Upper lobe of left lung (tissue), 6 donors: ENCODE measurements at regions not wholly inside any gene's neighbourhood (a gene's known extent, or its start where the extent isn't known, plus 50 kb on each side); places are given as distances from the start of the nearest gene placed in this dataset.

ENCODE experiments used
- ATAC-seq, 2 donors: fragments of 200-7000 bp; cut with Tn5 transposase; one replicate each; pipeline ENCODE4 v1.9.1; 2022; ENCODE audit warnings: mild to moderate bottlenecking in 2 of 2, moderate library complexity in 2 of 2; ENCODE audit not compliant: low FRiP score in 2 of 2
- DNase-seq, 2 donors: peaks; one replicate each; pipeline ENCODE4 v3.0.0-alpha.2; 2019 to 2020
- H3K27ac ChIP-seq, 4 donors: fragments of 200-600 bp; sonication (generic); one replicate each; pipeline ENCODE4 v1.5.1; 2016 to 2019
- H3K27me3 ChIP-seq, 4 donors: fragments of 200-600 bp; sonication (generic); one replicate each; pipeline ENCODE4 v1.5.1; 2017 to 2019
- H3K36me3 ChIP-seq, 4 donors: fragments of 200-600 bp; sonication (generic); one replicate each; pipeline ENCODE4 v1.5.1; 2016 to 2019
- H3K4me1 ChIP-seq, 4 donors: fragments of 200-600 bp; sonication (generic); one replicate each; pipeline ENCODE4 v1.5.1; 2018 to 2019
- H3K4me3 ChIP-seq, 4 donors: fragments of 200-600 bp; sonication (generic); one replicate each; pipeline ENCODE4 v1.5.1; 2017 to 2019; ENCODE audit warnings: mild to moderate bottlenecking in 2 of 4, moderate library complexity in 1 of 4
- H3K9me3 ChIP-seq, 4 donors: fragments of 200-600 bp; sonication (generic); one replicate each; pipeline ENCODE4 v1.5.1; 2018 to 2019
- CTCF ChIP-seq, 6 experiments: fragments of 450-650 bp in 4 of 6; fragments of 200-600 bp in 2 of 6; sonication (generic) in 2 of 6; IDR thresholded peaks; one replicate each; pipeline ENCODE4 v1.5.1; 2016 to 2019; ENCODE audit warnings: antibody characterized with exemption in 6 of 6
- EP300 ChIP-seq, 4 donors: sonication (generic); formaldehyde crosslinking; IDR thresholded peaks; one replicate each; pipeline ENCODE4 v1.5.1; 2017; ENCODE audit warnings: antibody characterized with exemption in 4 of 4, control low read depth in 2 of 4
- POLR2A ChIP-seq, 4 donors: fragments of 450-650 bp; IDR thresholded peaks; one replicate each; pipeline ENCODE4 v1.5.1; 2016 to 2017; ENCODE audit warnings: antibody characterized with exemption in 4 of 4, mild to moderate bottlenecking in 2 of 4
- POLR2AphosphoS5 ChIP-seq, 2 donors: sonication (generic); formaldehyde crosslinking; IDR thresholded peaks; one replicate each; pipeline ENCODE4 v1.5.1; 2017; ENCODE audit warnings: antibody characterized with exemption in 2 of 2
- WGBS, 2 donors: methylation state at CpG; one replicate each; pipeline ENCODE4 v1.1.5; 2017 to 2018; 5-methylcytosine and 5-hydroxymethylcytosine counted together
- donor health status: DM: no; HTN: no; CAD: no; lungs with moderate emphysema.
- donor health status: DM: no; HTN: yes; CAD: no; lungs with severe emphysema.

- ATAC-seq: no peak
- no peak overlapping the region for H3K27ac ChIP-seq
- no peaks in the 10 kb centered on the region for H3K36me3 ChIP-seq
- no peaks in the 10 kb centered on the region for H3K27me3 ChIP-seq
- no peaks in the 10 kb centered on the region for H3K9me3 ChIP-seq
- DNase-seq: no peak
- H3K4me3 ChIP-seq: no peak overlapping the region
- 35 to 45% methylated on average over 5 of the region's 5 CpGs for WGBS, 2 donors
- TF ChIP-seq POLR2A (IDR thresholded peaks at IDR 0.05): no peak
- no peak for TF ChIP-seq POLR2AphosphoS5 (IDR thresholded peaks at IDR 0.05)
- TF ChIP-seq EP300 (IDR thresholded peaks at IDR 0.05): no peak
- TF ChIP-seq CTCF (IDR thresholded peaks at IDR 0.05): no peak
- H3K4me1 ChIP-seq: no peaks in the 10 kb centered on the region
Observed at GRCh38 chr6:84547341-84547801, 217.0 kb downstream of the TBX18 start.

DNA sequence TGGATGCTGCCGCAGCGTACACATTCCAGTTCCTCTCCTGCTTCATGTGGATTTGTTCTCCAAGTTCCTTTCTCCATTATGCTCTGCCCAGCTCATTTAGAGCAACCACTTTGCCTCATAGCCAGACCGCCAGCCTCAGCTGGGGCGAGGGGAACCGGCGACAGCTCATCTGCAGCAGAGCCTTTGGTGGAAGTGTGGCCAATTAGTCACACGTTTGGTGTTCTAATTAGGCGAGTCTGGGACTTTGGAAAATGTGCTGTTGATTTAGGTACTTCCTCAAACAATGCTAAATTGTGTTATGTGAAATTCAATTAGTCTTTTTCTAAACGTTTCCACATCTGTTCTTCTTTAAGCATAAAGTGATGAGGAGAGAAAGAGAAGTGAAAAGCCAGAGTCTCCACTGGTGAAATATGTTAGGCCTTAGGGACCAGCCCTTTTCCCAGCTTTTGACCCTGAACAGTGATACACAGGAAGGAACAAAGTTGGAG, 217.9 kb downstream of the TBX18 start:
- WGBS, 2 donors: 33 to 49% methylated on average over 9 of the region's 9 CpGs
- ATAC-seq (peak in 1 of 2 donors; percentile 64), DNase-seq (peak in 1 of 2 donors; percentile 32)
- Histone ChIP-seq H3K36me3 (no peaks in the 10 kb centered on the region), H3K4me1 (no peaks in the 10 kb centered on the region), H3K27ac (no peak overlapping the region), H3K4me3 (no peak overlapping the region), H3K27me3 (no peaks in the 10 kb centered on the region), H3K9me3 (peaks cover 0 to under 1% (median under 1%) of the 10 kb centered on the region in 4 donors)
- no peak for TF ChIP-seq POLR2AphosphoS5 (IDR thresholded peaks at IDR 0.05)
- no peak for TF ChIP-seq EP300 (IDR thresholded peaks at IDR 0.05)
- TF ChIP-seq CTCF (IDR thresholded peaks at IDR 0.05): no peak
- no peak for TF ChIP-seq POLR2A (IDR thresholded peaks at IDR 0.05)

GRCh38 chr6:84539122-84539856, 225.1 kb downstream of the TBX18 start:
- 44 to 52% methylated on average over 4 of the region's 4 CpGs for WGBS, 2 donors
- no peak overlapping the region for H3K4me3 ChIP-seq
- H3K27ac ChIP-seq: no peak overlapping the region
- H3K36me3 ChIP-seq: no peaks in the 10 kb centered on the region
- H3K9me3 ChIP-seq: peaks cover 0 to 4% (median 2%) of the 10 kb centered on the region in 4 donors
- no peaks in the 10 kb centered on the region for H3K4me1 ChIP-seq
- H3K27me3 ChIP-seq: no peaks in the 10 kb centered on the region
- TF ChIP-seq POLR2AphosphoS5 (IDR thresholded peaks at IDR 0.05) (no peak), CTCF (IDR thresholded peaks at IDR 0.05) (no peak), EP300 (IDR thresholded peaks at IDR 0.05) (no peak), POLR2A (IDR thresholded peaks at IDR 0.05) (no peak)
- DNase-seq: no peak
- no peak for ATAC-seq

DNA sequence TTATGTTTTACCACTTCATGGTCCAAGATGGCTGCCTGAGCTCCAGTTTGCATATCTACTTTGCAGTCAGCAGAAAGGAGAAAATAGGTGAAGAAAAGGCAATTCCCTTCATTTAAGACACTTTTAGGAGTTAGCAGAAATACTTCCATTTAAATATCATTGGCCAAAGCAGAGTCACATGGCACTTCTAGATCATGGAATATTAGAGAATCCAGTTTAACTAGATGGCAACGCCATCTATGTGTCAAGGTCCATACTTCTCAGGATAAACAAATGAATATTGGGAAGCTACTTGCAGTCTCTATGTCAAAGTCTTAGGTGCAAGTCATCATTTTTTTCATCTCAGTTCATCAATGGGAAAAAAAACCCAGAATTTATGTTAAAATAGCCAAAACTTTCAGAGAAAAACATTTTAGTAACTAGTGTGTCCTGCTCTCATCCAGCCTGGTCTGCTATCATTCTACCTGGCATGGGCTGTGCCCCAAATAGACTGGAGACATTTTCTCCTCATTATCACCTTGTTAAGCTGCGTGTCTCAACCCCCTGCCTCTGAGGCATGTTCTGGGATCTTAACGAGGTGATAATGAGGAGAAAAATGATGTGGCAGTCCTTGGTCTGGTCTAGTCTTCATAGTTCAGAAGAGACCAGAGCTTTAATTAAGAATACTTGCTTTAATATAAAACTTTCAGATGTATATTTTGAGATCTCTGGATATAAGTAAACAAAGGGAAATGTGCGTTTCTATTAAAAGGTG, 227.3 kb downstream of the TBX18 start:
- Histone ChIP-seq H3K9me3 (peaks cover 0 to 4% (median 2%) of the 10 kb centered on the region in 4 donors), H3K4me3 (no peak overlapping the region), H3K27ac (no peak overlapping the region), H3K27me3 (no peaks in the 10 kb centered on the region), H3K36me3 (no peaks in the 10 kb centered on the region), H3K4me1 (no peaks in the 10 kb centered on the region)
- 57 to 63% methylated on average over 4 of the region's 4 CpGs for WGBS, 2 donors
- DNase-seq (no peak), ATAC-seq (no peak)
- TF ChIP-seq POLR2AphosphoS5 (IDR thresholded peaks at IDR 0.05) (no peak), CTCF (IDR thresholded peaks at IDR 0.05) (no peak), POLR2A (IDR thresholded peaks at IDR 0.05) (no peak), EP300 (IDR thresholded peaks at IDR 0.05) (no peak)
